Coronary artery (tissue), 2 donors: ENCODE measurements at regions not wholly inside any gene's neighbourhood (a gene's known extent, or its start where the extent isn't known, plus 50 kb on each side); places are given as distances from the start of the nearest gene placed in this dataset.

Experiments
- DNase-seq: peaks from one replicate; pipeline ENCODE4 v3.0.0-alpha.2; 2017; ENCODE audit warnings: low spot score
- H3K27ac ChIP-seq, 2 donors: fragments of 200-600 bp; sonication (generic); one replicate each; pipeline ENCODE4 v1.5.1; 2016 to 2019
- H3K4me3 ChIP-seq: fragments of 200-600 bp; sonication (generic); 2 replicates; pipeline ENCODE4 v1.5.1; 2016; ENCODE audit warnings: mild to moderate bottlenecking, moderate library complexity
- CTCF ChIP-seq: fragments of 200-600 bp; sonication (generic); IDR thresholded peaks from one replicate; pipeline ENCODE4 v1.5.1; 2019; ENCODE audit warnings: antibody characterized with exemption

DNA sequence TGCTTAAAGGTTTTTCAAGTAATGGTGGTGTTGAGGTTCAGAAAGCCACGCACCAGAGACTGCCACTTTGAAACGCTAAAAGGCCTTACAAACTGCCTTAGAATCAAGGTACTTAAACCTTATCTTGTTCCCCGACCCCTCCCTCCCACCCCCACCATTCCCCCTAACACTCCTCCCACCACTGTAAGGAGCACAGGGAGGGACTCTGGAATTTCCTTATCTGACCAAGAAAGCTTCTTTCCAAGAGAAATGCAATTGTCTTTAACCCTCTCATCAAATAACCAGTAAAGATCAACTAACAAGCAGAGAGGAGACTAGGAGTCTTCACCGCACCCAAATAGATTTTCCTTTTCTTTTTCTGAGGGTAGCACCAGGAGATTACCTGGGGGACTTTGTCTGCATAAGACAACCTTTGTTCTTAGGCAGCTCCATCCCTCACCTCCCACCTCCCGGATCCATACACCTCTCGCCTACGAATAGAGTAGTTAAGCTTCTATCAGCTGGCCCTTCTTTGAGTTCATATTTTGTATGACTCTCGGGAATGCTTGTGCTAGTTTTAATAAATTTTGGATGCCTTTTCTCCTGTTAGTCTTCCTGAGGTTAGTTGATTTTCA, 137.7 kb upstream of the ADGRL2 start:
- DNase-seq: no peak
- Histone ChIP-seq H3K4me3 (no peak overlapping the region), H3K27ac (no peak overlapping the region)
- TF ChIP-seq CTCF: no peak

GRCh38 chr1:81660286-81660685, 140.4 kb upstream of the ADGRL2 start:
- no peak for DNase-seq
- H3K27ac ChIP-seq: no peak overlapping the region
- TF ChIP-seq CTCF: no peak
- no peak overlapping the region for H3K4me3 ChIP-seq

DNA sequence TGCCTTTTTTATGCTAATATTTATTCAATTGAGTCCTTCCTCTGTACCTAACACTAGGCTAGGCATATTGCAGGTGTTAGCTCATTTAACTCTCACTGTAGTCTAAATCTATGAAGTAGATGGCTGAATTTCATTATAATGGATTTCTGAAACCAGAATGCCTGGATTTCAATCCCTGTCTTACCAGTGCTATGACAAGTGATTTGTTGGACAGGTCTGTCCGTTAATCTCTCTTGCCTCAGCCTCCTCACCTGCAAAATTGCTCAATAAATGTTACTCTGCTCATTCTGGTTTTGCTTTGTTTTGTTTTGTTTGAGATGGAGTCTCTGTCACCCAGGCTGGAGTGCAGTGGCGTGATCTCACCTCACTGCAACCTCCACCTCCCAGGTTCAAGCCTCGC, 146.1 kb upstream of the ADGRL2 start:
- no peak for DNase-seq
- Histone ChIP-seq H3K4me3 (no peak overlapping the region), H3K27ac (no peak overlapping the region)
- no peak for TF ChIP-seq CTCF

DNA sequence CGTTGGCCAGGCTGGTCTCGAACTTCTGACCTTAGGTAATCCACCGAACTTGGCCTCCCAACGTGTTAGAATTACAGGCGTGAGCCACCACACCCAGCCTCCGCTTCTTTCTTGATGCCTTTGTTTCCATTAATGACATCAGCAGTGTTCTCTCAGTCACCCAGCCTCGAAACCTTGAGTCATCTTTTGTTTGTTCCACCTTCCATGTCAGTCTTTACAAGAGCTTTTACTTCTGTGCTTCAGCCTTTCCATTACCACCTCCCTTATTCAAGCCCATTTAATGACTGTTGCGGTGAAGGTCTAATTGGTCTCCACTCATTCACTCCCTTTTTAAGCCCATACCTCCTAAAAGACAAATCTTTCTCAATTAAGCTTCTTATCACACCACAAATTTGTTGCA, 146.6 kb upstream of the ADGRL2 start:
- Histone ChIP-seq H3K27ac (no peak overlapping the region), H3K4me3 (no peak overlapping the region)
- no peak for TF ChIP-seq CTCF
- no peak for DNase-seq

GRCh38 chr1:81650776-81651175, 150.0 kb upstream of the ADGRL2 start:
- Histone ChIP-seq H3K4me3 (no peak overlapping the region), H3K27ac (no peak overlapping the region)
- no peak for TF ChIP-seq CTCF
- DNase-seq: no peak

GRCh38 chr1:81635816-81636215, 164.9 kb upstream of the ADGRL2 start:
- no peak for DNase-seq
- Histone ChIP-seq H3K27ac (no peak overlapping the region), H3K4me3 (no peak overlapping the region)
- TF ChIP-seq CTCF: no peak

GRCh38 chr1:81634294-81634693, 166.4 kb upstream of the ADGRL2 start:
- no peak for TF ChIP-seq CTCF
- no peak for DNase-seq
- Histone ChIP-seq H3K4me3 (no peak overlapping the region), H3K27ac (no peak overlapping the region)
